Retina (tissue), 1 donor: ENCODE measurements at regions not wholly inside any gene's neighbourhood (a gene's known extent, or its start where the extent isn't known, plus 50 kb on each side); places are given as distances from the start of the nearest gene placed in this dataset.
"Not testable (repeated sequence)": the region's sequence is repeated elsewhere in the genome, so short reads cannot be mapped to it uniquely, and the experiment has no call there.

Experiments
- DNase-seq: peaks from one replicate; pipeline ENCODE4 v3.0.0-alpha.2; 2016

GRCh38 chr7:10723832-10724231 lies 249.8 kb upstream of the PHF14 start:
- no peak for DNase-seq

- no peak for DNase-seq
Measured at GRCh38 chr7:10724449-10724848, 249.2 kb upstream of the PHF14 start.

- DNase-seq = no peak
Measured at GRCh38 chr7:10727636-10728035, 246.0 kb upstream of the PHF14 start.

GRCh38 chr7:10731253-10731773 lies 242.4 kb upstream of the PHF14 start:
- no peak for DNase-seq

- no peak for DNase-seq
Measured at GRCh38 chr7:10733747-10734146, 239.9 kb upstream of the PHF14 start.

- DNase-seq = no peak
Measured at GRCh38 chr7:10734595-10734994, 239.1 kb upstream of the PHF14 start.

- no peak for DNase-seq
Measured at GRCh38 chr7:10739401-10739800, 234.3 kb upstream of the PHF14 start.

- no peak for DNase-seq
Measured at GRCh38 chr7:10740805-10741204, 232.9 kb upstream of the PHF14 start.

- no peak for DNase-seq
Measured at GRCh38 chr7:10756981-10757380, 216.7 kb upstream of the PHF14 start.

GRCh38 chr7:10759120-10759519 lies 214.6 kb upstream of the PHF14 start:
- no peak for DNase-seq

GRCh38 chr7:10767771-10768170 lies 205.9 kb upstream of the PHF14 start:
- no peak for DNase-seq

- DNase-seq = no peak
Measured at GRCh38 chr7:10770176-10770575, 203.5 kb upstream of the PHF14 start.

- no peak for DNase-seq
Measured at GRCh38 chr7:10773430-10773829, 200.2 kb upstream of the PHF14 start.

- DNase-seq = no peak
Measured at GRCh38 chr7:10779465-10780399, 193.9 kb upstream of the PHF14 start.

GRCh38 chr7:10780400-10780747 lies 193.3 kb upstream of the PHF14 start:
- no peak for DNase-seq

- DNase-seq = not testable (repeated sequence)
Measured at GRCh38 chr7:10786976-10787375, 186.7 kb upstream of the PHF14 start.

GRCh38 chr7:10789170-10789569 lies 184.5 kb upstream of the PHF14 start:
- no peak for DNase-seq

- DNase-seq = no peak
Measured at GRCh38 chr7:10790910-10791309, 182.8 kb upstream of the PHF14 start.

GRCh38 chr7:10793995-10794775 lies 179.5 kb upstream of the PHF14 start:
- no peak for DNase-seq

GRCh38 chr7:10797157-10797556 lies 176.5 kb upstream of the PHF14 start:
- no peak for DNase-seq

- no peak for DNase-seq
Measured at GRCh38 chr7:10798044-10798443, 175.6 kb upstream of the PHF14 start.

- no peak for DNase-seq
Measured at GRCh38 chr7:10799475-10799874, 174.2 kb upstream of the PHF14 start.

- no peak for DNase-seq
Measured at GRCh38 chr7:10802011-10802410, 171.7 kb upstream of the PHF14 start.

- DNase-seq = no peak
Measured at GRCh38 chr7:10802526-10802925, 171.1 kb upstream of the PHF14 start.
